GM20000 (cell line): ENCODE measurements at regions not wholly inside any gene's neighbourhood (a gene's known extent, or its start where the extent isn't known, plus 50 kb on each side); places are given as distances from the start of the nearest gene placed in this dataset.

Experiments used
- DNase-seq: peaks from one replicate; pipeline ENCODE4 v3.0.0; 2012; ENCODE audit warnings: low spot score
- CTCF ChIP-seq: IDR thresholded peaks from 2 replicates; pipeline ENCODE4 v1.5.1; 2012; ENCODE audit warnings: mild to moderate bottlenecking, control low read depth; ENCODE audit errors: extremely low read depth, missing control alignments

GRCh38 chr6:133814797-133815196 is 74.1 kb upstream of the TCF21 start:
- DNase-seq = no peak
- TF ChIP-seq CTCF = no peak

GRCh38 chr6:133815313-133815712 is 73.6 kb upstream of the TCF21 start:
- TF ChIP-seq CTCF = no peak
- DNase-seq = no peak

GRCh38 chr6:133816171-133816570 is 72.7 kb upstream of the TCF21 start:
- DNase-seq = no peak
- no peak for TF ChIP-seq CTCF

- DNase-seq = peak; percentile 13
- peak; percentile 71 for TF ChIP-seq CTCF
Observed at GRCh38 chr6:133817460-133818047, 71.4 kb upstream of the TCF21 start.

- no peak for DNase-seq
- no peak for TF ChIP-seq CTCF
Observed at GRCh38 chr6:133818320-133818719, 70.6 kb upstream of the TCF21 start.

GRCh38 chr6:133820208-133820607 is 68.7 kb upstream of the TCF21 start:
- no peak for DNase-seq
- TF ChIP-seq CTCF = no peak

- TF ChIP-seq CTCF = no peak
- DNase-seq = no peak
Observed at GRCh38 chr6:133827766-133828165, 61.1 kb upstream of the TCF21 start.
